ENCODE measurements at regions not wholly inside any gene's neighbourhood (a gene's known extent, or its start where the extent isn't known, plus 50 kb on each side); places are given as distances from the start of the nearest gene placed in this dataset.

- DNase-seq (ENCODE audit: low read depth) = peak; percentile 26
Observed at GRCh38 chr13:47621931-47622330, 379.1 kb downstream of the SUCLA2 start.

DNA sequence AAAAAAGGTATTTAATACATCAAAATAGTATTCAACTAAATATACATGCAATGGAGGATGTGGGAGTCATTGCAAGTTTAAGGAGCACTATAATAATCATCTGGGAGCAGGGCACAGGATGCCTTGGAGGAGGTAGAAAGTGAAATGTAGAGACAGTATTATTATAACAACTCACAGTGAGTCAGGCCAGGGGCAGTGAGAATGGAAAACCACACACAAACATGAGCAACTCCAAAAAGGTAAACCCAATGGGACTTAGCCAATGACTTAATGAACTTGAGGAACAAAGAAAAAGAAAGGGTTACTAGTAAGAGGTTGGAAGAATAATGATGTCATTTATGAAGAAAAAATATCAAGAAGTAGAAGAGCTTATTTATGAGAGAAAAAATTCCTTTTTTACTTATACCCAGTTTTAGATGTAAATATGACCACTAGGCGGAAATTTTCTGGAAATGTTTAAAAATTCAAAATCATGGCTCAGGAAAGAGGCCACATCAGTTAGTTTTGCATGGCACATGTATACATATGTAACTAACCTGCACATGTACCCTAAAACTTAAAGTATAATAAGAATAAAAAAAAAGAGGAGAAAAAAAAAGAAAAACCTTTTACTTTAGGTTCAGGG, 389.3 kb downstream of the SUCLA2 start:
- peak; percentile 61 for DNase-seq (ENCODE audit: low read depth)

DNA sequence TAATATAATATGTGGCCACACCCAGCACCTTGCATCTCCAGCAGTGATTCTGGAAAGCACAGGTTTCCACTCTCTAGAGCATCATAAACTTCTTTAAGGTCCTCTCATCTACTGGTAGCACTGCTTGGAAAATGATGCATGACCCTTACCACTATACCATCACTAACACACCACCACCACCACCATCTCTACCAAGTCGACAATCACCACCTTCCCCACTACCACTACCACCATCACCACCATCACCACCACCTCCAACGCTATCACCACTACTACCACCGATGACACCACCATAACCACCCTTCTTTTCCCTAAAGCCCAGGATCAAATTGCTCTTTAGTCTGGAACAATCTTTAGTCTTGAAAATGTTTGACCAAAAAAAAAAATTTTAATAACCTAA, 390.4 kb downstream of the SUCLA2 start:
- DNase-seq (ENCODE audit: low read depth) = no peak

- DNase-seq (ENCODE audit: low read depth) = no peak
Observed at GRCh38 chr13:47603365-47603764, 397.7 kb downstream of the SUCLA2 start.

DNA sequence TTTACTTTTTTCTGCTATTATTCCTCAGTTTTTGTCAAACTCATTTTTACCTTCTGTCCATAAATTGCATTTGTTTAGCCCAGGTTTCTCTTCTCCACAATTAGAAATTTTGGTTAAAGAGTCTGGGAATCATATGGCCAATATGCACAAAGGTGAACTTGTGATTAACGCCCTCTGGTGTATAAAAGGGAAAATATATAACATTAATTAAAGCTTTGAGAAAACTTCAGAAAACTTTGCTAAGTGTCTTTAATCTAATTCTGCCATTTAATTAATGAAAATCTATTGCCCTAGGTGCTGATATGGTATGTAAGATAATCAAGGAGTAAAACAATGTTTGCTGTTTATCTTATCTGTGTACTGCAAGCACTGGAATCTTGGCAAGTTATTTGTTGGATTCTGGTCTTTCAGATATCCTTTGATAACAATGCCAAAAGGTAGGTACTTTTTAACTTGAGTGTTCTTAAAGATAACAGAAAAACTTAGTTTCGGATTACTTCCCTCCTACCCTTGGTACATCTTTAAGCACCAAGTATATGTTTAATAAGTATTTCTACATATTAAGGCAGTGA, 402.6 kb downstream of the SUCLA2 start:
- DNase-seq (ENCODE audit: low read depth) = peak; percentile 3

- DNase-seq (ENCODE audit: low read depth) = peak; percentile 12
Observed at GRCh38 chr13:47594833-47595232, 406.2 kb downstream of the SUCLA2 start.

- DNase-seq (ENCODE audit: low read depth) = no peak
Observed at GRCh38 chr13:47592256-47592655, 408.8 kb downstream of the SUCLA2 start.

DNA sequence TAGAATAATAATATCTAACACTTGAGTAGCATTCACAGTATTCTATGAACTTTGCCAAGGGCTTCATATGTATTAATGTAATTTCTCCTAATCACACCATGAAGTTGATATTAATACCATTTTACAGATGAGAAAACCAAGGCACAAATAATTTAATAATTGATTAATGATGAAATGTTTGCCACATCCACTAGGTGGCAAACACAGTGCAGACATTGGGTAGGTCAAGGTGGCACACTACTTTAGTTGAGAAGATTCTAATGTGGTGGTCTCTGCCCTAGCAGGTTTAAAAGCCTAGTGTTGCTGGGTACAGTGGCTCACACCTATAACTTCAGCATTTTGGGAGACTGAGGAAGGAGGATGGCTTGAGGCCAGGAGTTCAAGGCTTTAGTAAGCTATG, 412.4 kb downstream of the SUCLA2 start:
- no peak for DNase-seq (ENCODE audit: low read depth)

GRCh38 chr13:47572375-47572774, 428.7 kb downstream of the SUCLA2 start:
- no peak for DNase-seq (ENCODE audit: low read depth)

- DNase-seq (ENCODE audit: low read depth) = peak; percentile 7
Observed at GRCh38 chr13:47564041-47564440, 437.0 kb downstream of the SUCLA2 start.

DNA sequence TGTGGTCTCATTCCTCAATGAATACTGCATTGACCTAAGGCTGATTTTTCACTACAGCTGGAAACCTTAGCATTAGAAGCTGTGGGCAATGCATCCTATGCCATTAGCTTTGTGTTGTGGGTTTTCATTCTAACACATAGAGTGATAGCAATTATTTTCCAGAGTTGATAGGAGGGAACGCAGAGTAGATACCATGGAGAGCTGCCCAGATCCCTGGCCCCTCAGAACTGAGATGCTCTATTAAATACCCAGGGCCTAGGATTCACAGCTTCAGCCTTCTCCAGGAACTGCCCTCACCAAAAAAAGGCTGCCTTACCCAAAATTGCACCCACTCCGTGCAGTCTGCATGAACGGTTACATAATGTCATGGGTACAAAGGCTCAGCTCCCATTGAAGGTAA, 444.4 kb downstream of the SUCLA2 start:
- DNase-seq (ENCODE audit: low read depth) = no peak

GRCh38 chr13:47555235-47555634, 445.8 kb downstream of the SUCLA2 start:
- peak; percentile 39 for DNase-seq (ENCODE audit: low read depth)

- DNase-seq (ENCODE audit: low read depth) = no peak
Observed at GRCh38 chr13:47553329-47553977, 447.6 kb downstream of the SUCLA2 start.

DNA sequence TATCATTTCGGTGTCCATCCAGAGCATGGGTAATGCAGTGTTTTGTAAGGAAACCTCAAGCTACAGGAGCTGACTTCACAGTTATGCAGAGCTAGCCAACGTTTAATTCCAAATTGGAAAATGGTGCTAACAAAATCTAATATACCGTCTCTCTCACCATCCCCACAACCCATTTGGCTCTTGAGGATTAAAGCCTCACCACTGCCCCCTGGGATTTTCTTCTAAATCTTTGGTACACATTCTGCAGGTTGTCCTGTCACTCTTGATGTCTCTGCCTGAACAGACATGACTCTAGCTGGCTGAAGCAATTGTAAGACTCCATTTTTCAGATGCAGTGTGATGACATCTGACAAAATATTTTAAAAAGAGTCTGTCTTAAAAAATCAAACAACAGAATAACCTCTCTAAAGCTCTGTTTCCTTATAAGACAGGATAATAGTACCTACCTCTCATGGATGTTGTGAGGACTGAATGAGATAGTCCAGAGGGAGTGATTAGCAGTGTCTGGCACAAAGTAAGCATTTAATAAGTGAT, 451.8 kb downstream of the SUCLA2 start:
- no peak for DNase-seq (ENCODE audit: low read depth)

GRCh38 chr13:47548294-47548840, 452.7 kb downstream of the SUCLA2 start:
- no peak for DNase-seq (ENCODE audit: low read depth)

DNA sequence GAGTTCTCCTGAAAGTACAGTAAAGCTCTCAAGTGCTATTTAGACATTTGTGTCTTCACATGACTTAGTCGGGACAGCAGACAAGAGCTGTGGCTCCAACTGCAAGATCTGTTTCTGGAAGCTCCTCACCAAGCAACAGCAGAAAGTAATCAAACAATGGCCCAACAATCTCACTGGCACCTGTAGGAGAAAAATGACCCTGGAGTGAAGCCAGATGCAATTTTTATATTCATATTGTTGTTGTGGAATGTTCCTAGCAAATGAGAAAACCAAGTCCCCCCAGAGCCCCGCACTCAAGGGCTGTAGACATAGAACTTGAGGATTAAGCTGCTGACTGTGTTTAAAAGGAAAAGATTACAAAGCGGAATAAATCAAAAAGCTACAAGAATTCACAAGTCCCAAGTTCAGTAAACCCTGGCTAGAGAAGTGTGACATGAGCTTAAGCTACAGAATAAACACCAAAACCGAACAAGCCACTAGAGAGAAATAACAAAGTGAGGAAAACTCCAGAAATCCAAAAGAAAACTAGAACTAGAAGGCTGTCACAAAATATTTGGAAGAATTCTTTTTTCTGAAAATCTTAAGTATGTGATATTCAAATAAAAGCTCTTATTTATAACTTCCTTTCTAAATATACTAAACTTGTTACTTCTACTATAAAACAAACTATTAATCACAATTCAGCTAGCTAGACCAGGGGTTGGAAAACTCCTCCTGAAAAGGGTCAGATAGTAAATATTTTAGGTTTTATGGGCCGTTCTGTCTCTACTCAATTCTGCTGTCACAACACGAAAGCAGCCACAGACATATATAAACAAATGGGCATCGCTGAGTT, 454.5 kb downstream of the SUCLA2 start:
- no peak for DNase-seq (ENCODE audit: low read depth)

DNA sequence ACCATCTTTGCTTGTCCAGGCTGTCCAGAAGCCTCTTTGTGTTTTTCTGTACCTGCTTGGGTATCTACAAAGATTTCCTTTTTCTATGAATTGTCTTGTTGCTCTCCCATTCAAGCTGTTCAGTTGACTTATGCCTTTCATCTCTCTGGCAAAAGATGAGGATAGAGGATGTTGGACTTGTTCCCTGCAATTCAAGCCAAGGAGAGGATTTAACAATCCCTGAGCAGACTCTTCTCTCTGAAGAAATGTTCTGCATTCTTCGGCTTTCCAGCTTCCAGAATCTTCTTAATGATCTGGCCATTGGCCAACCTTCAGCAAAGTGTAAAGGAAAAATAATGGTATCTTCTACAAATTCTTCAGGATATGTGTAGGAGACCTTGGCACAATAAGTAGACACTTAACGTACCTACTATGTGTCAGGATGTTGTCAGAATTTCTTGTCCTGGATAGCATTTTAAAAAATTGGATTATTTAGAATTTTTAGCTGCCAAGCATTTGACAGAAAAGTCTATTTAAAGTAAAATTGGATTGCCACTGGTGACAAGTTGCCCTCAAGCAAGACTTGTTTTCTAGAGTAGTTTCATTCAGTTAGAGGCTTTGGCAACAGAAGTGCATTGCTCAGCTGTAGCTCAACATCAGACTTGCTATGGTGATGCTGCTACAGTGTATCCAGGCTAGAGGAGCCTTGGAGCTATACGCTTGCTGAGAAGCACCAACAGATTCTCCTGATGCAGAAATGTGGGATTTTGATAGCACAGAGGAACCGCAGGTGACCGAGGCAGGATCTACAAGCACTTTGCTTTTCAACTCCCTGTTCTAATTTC, 455.7 kb downstream of the SUCLA2 start:
- no peak for DNase-seq (ENCODE audit: low read depth)

DNA sequence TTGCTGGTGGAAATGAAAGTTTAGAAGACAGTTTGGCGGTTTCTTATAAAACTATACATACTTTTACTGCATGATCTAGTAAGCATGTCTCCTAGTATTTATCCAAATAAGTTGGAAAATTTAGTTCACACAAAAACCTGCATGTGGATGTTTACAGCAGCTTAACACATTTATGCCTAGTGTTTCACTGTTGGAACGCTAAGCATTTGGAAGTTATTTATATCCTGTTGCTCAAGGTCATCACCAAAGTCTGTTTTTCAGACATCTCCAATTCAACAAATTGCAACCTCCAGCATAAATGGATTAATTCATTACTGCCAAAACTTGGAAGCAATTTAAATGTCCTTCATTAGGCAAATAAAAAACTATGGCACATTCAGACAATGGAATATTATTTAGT, 461.8 kb downstream of the SUCLA2 start:
- DNase-seq (ENCODE audit: low read depth) = no peak

GRCh38 chr13:47523771-47524170, 477.3 kb downstream of the SUCLA2 start:
- no peak for DNase-seq (ENCODE audit: low read depth)

DNA sequence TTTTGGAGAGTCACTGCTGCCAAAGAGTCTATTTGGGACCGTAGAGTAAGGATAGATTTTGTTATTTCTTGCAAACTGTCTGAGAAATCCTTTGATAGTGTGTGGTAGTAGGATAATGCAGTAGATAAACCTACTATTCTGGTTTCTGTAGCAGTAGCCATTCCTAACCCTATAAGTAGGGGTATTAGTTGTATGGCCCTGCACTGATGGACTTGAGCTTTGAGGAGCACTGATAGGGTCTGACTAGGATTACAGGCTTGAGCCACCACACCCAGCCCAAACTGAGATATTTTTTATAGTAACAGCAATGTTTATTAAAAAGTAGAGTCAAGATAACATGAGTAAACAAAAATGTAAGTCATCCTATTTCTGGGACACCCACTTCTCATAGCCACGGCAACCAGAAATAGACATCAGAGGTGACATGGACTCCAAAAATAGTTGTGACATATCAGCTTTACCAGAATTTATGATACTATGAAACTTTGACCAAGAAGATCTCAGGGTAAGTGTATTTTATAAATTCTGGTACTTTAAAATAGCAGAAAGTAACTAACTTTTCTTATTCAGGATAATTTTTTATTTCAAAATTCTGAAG, 479.1 kb downstream of the SUCLA2 start:
- DNase-seq (ENCODE audit: low read depth) = no peak

DNA sequence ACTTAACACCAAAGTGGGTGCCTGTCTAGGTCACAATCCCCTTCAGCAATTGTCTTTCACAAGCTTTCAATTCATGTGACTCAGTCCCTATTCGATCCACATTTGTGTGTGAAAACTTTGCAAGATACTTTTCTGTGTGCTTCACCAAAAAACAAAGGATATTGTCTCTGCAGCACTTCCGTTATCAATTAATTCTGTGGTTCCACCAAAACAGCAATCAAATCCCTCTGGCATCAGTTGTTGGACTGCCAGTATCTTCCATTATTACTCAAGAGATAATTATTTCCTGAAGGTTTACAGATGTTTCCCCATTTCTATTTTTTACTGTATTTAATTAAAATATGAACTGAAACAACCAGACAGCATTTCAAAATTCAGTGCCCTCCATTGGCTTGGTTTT, 481.4 kb downstream of the SUCLA2 start:
- DNase-seq (ENCODE audit: low read depth) = no peak

Measured in M059J (cell line).